Mesothelial cell of epicardium (in vitro differentiated cells): ENCODE measurements at regions not wholly inside any gene's neighbourhood (a gene's known extent, or its start where the extent isn't known, plus 50 kb on each side); places are given as distances from the start of the nearest gene placed in this dataset.

ENCODE experiments used
- DNase-seq, 2 experiments: peaks; one replicate each; pipeline ENCODE4 v3.0.0; 2021; ENCODE audit warnings: low spot score in 2 of 2; ENCODE audit not compliant: unreplicated experiment in 2 of 2
- H3K27ac Mint-ChIP-seq: 2 replicates; pipeline ENCODE4 v1.8.0; 2021; ENCODE audit warnings: mixed read lengths
- H3K27me3 Mint-ChIP-seq: 2 replicates; pipeline ENCODE4 v1.8.0; 2021; ENCODE audit warnings: low read depth, mixed read lengths
- H3K36me3 Mint-ChIP-seq: 2 replicates; pipeline ENCODE4 v1.8.0; 2021; ENCODE audit warnings: mixed read lengths
- H3K4me1 Mint-ChIP-seq: 2 replicates; pipeline ENCODE4 v1.8.0; 2021; ENCODE audit warnings: mixed read lengths
- H3K4me3 Mint-ChIP-seq: 2 replicates; pipeline ENCODE4 v1.8.0; 2021; ENCODE audit warnings: mild to moderate bottlenecking, moderate library complexity, mixed read lengths
- H3K9me3 Mint-ChIP-seq: 2 replicates; pipeline ENCODE4 v1.8.0; 2021; ENCODE audit warnings: mixed read lengths
- CTCF ChIP-seq: fragments of 200-600 bp; sonication (generic); IDR thresholded peaks from one replicate; pipeline ENCODE4 v1.5.0; 2021; ENCODE audit warnings: antibody characterized with exemption; ENCODE audit not compliant: unreplicated experiment

- DNase-seq: no peak
- no peaks in the 10 kb centered on the region for H3K9me3 Mint-ChIP-seq
- no peak overlapping the region for H3K4me3 Mint-ChIP-seq
- H3K27ac Mint-ChIP-seq: no peak overlapping the region
- H3K36me3 Mint-ChIP-seq: no peaks in the 10 kb centered on the region
- H3K27me3 Mint-ChIP-seq: no peaks in the 10 kb centered on the region
- peaks cover 4% of the 10 kb centered on the region for H3K4me1 Mint-ChIP-seq
- no peak for TF ChIP-seq CTCF
Observed at GRCh38 chr2:78408795-78409118, 616.7 kb upstream of the REG3G start.

GRCh38 chr2:78411303-78411702 is 614.2 kb upstream of the REG3G start:
- Mint-ChIP-seq H3K36me3 (no peaks in the 10 kb centered on the region), H3K27ac (no peak overlapping the region), H3K27me3 (no peaks in the 10 kb centered on the region), H3K4me1 (peaks cover 9% of the 10 kb centered on the region), H3K9me3 (peaks cover 4% of the 10 kb centered on the region), H3K4me3 (no peak overlapping the region)
- TF ChIP-seq CTCF: no peak
- DNase-seq: no peak

GRCh38 chr2:78416625-78417300 is 608.7 kb upstream of the REG3G start:
- peaks cover 26% of the 10 kb centered on the region for H3K4me1 Mint-ChIP-seq
- no peaks in the 10 kb centered on the region for H3K36me3 Mint-ChIP-seq
- peak overlapping the region; percentile 90 for H3K27ac Mint-ChIP-seq
- no peak for DNase-seq
- no peak overlapping the region for H3K4me3 Mint-ChIP-seq
- TF ChIP-seq CTCF: no peak
- peaks cover 8% of the 10 kb centered on the region for H3K9me3 Mint-ChIP-seq
- H3K27me3 Mint-ChIP-seq: no peaks in the 10 kb centered on the region

GRCh38 chr2:78417355-78417754 is 608.1 kb upstream of the REG3G start:
- no peak for TF ChIP-seq CTCF
- peaks cover 8% of the 10 kb centered on the region for H3K9me3 Mint-ChIP-seq
- H3K36me3 Mint-ChIP-seq: no peaks in the 10 kb centered on the region
- H3K27me3 Mint-ChIP-seq: no peaks in the 10 kb centered on the region
- peak overlapping the region; percentile 90 for H3K27ac Mint-ChIP-seq
- H3K4me1 Mint-ChIP-seq: peaks cover 26% of the 10 kb centered on the region
- no peak for DNase-seq
- H3K4me3 Mint-ChIP-seq: no peak overlapping the region

- no peak for DNase-seq
- peaks cover 26% of the 10 kb centered on the region for H3K4me1 Mint-ChIP-seq
- no peaks in the 10 kb centered on the region for H3K27me3 Mint-ChIP-seq
- no peak for TF ChIP-seq CTCF
- H3K4me3 Mint-ChIP-seq: no peak overlapping the region
- peaks cover 8% of the 10 kb centered on the region for H3K9me3 Mint-ChIP-seq
- peak overlapping the region; percentile 13 for H3K27ac Mint-ChIP-seq
- no peaks in the 10 kb centered on the region for H3K36me3 Mint-ChIP-seq
Observed at GRCh38 chr2:78418021-78418420, 607.5 kb upstream of the REG3G start.

- no peak for DNase-seq
- Mint-ChIP-seq H3K36me3 (no peaks in the 10 kb centered on the region), H3K4me1 (peaks cover 26% of the 10 kb centered on the region), H3K9me3 (peaks cover 8% of the 10 kb centered on the region), H3K27me3 (no peaks in the 10 kb centered on the region), H3K27ac (no peak overlapping the region), H3K4me3 (no peak overlapping the region)
- no peak for TF ChIP-seq CTCF
Observed at GRCh38 chr2:78420132-78420531, 605.4 kb upstream of the REG3G start.
